SU-DHL-6 (cell line): ENCODE measurements at regions not wholly inside any gene's neighbourhood (a gene's known extent, or its start where the extent isn't known, plus 50 kb on each side); places are given as distances from the start of the nearest gene placed in this dataset.

Experiments
- EZH2phosphoT487 ChIP-seq: fragments of 200-600 bp; sonication (generic), shearing (Covaris generic); conservative IDR thresholded peaks from 2 replicates; pipeline ENCODE4 v1.6.1; 2018; ENCODE audit warnings: mild to moderate bottlenecking, antibody characterized with exemption, low read length, moderate library complexity, mixed read lengths
- TF ChIP-seq, protein P1 (sequence below): fragments of 200-600 bp; sonication (generic); IDR thresholded peaks from one replicate; pipeline ENCODE4 v1.5.1; 2017; ENCODE audit warnings: antibody characterized with exemption, mild to moderate bottlenecking, low read length, moderate library complexity; ENCODE audit not compliant: insufficient read depth, poor library complexity, severe bottlenecking

DNA sequence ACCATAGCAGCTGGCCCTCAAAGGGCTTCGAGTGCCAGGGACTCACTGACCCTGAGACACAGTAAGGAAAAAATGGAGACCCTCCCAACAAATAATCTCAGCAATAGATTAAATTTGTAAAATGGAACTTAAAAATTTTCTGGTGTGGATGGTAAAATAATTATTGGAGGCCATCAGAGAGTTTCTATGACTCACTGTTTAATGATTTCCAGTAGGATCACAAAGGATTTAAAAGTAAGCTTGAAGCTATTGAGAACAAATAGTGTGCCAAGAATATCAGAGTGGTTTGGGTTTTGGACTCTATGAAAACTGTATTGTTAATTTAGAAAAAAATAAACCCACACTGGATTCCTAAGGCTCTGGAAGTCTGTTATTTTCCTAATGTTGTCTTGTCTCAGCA is 115.2 kb upstream of the AKIRIN2 start:
- TF ChIP-seq, protein P1, sequence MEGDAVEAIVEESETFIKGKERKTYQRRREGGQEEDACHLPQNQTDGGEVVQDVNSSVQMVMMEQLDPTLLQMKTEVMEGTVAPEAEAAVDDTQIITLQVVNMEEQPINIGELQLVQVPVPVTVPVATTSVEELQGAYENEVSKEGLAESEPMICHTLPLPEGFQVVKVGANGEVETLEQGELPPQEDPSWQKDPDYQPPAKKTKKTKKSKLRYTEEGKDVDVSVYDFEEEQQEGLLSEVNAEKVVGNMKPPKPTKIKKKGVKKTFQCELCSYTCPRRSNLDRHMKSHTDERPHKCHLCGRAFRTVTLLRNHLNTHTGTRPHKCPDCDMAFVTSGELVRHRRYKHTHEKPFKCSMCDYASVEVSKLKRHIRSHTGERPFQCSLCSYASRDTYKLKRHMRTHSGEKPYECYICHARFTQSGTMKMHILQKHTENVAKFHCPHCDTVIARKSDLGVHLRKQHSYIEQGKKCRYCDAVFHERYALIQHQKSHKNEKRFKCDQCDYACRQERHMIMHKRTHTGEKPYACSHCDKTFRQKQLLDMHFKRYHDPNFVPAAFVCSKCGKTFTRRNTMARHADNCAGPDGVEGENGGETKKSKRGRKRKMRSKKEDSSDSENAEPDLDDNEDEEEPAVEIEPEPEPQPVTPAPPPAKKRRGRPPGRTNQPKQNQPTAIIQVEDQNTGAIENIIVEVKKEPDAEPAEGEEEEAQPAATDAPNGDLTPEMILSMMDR = no peak
- no peak for TF ChIP-seq EZH2phosphoT487
